Skeletal muscle satellite cell (primary cell): ENCODE measurements at regions not wholly inside any gene's neighbourhood (a gene's known extent, or its start where the extent isn't known, plus 50 kb on each side); places are given as distances from the start of the nearest gene placed in this dataset.
"Not testable (repeated sequence)": the region's sequence is repeated elsewhere in the genome, so short reads cannot be mapped to it uniquely, and the experiment has no call there.

Experiments
- H3K27me3 ChIP-seq: 2 replicates; pipeline ENCODE4 v1.7.0; 2013; ENCODE audit warnings: low read length; ENCODE audit not compliant: control insufficient read depth, insufficient read depth
- H3K36me3 ChIP-seq: 2 replicates; pipeline ENCODE4 v1.7.0; 2013; ENCODE audit warnings: mild to moderate bottlenecking, control low read depth, low read length; ENCODE audit not compliant: insufficient read depth
- H3K4me1 ChIP-seq: 2 replicates; pipeline ENCODE4 v1.7.0; 2013; ENCODE audit warnings: low read length; ENCODE audit not compliant: control insufficient read depth, insufficient read depth
- H3K4me2 ChIP-seq: 2 replicates; pipeline ENCODE4 v1.7.0; 2013; ENCODE audit warnings: mild to moderate bottlenecking, low read length
- H3K4me3 ChIP-seq: 2 replicates; pipeline ENCODE4 v1.7.0; 2013; ENCODE audit warnings: low read length
- H3K9ac ChIP-seq: 2 replicates; pipeline ENCODE4 v1.7.0; 2013; ENCODE audit warnings: mild to moderate bottlenecking, low read depth, low read length, moderate library complexity
- H3K9me3 ChIP-seq: replicated peaks from 2 replicates; pipeline ENCODE4 v1.7.0; 2013; ENCODE audit warnings: mild to moderate bottlenecking, control low read depth, low read length

- not testable (repeated sequence) for H3K4me1 ChIP-seq, H3K9ac ChIP-seq, H3K4me3 ChIP-seq, H3K27me3 ChIP-seq, H3K4me2 ChIP-seq, H3K9me3 ChIP-seq, H3K36me3 ChIP-seq
Measured at GRCh38 chr12:14032191-14032590, 50.8 kb upstream of the GRIN2B start.

- Histone ChIP-seq H3K4me3 (no peak overlapping the region), H3K9ac (no peak overlapping the region), H3K4me1 (no peaks in the 10 kb centered on the region), H3K4me2 (no peak overlapping the region), H3K27me3 (no peaks in the 10 kb centered on the region), H3K9me3 (no peaks in the 10 kb centered on the region), H3K36me3 (no peaks in the 10 kb centered on the region)
Measured at GRCh38 chr12:14043776-14044175, 62.4 kb upstream of the GRIN2B start.

GRCh38 chr12:14048941-14049545 lies 67.6 kb upstream of the GRIN2B start:
- no peaks in the 10 kb centered on the region for H3K9me3 ChIP-seq
- no peak overlapping the region for H3K4me2 ChIP-seq
- H3K4me1 ChIP-seq = no peaks in the 10 kb centered on the region
- no peak overlapping the region for H3K4me3 ChIP-seq
- no peaks in the 10 kb centered on the region for H3K36me3 ChIP-seq
- no peaks in the 10 kb centered on the region for H3K27me3 ChIP-seq
- H3K9ac ChIP-seq = no peak overlapping the region

GRCh38 chr12:14057895-14058294 lies 76.5 kb upstream of the GRIN2B start:
- Histone ChIP-seq H3K4me2 (no peak overlapping the region), H3K27me3 (no peaks in the 10 kb centered on the region), H3K9ac (no peak overlapping the region), H3K4me3 (no peak overlapping the region), H3K9me3 (no peaks in the 10 kb centered on the region), H3K36me3 (no peaks in the 10 kb centered on the region), H3K4me1 (no peaks in the 10 kb centered on the region)

GRCh38 chr12:14058717-14059116 lies 77.3 kb upstream of the GRIN2B start:
- Histone ChIP-seq H3K4me2 (no peak overlapping the region), H3K9ac (no peak overlapping the region), H3K4me3 (no peak overlapping the region), H3K27me3 (no peaks in the 10 kb centered on the region), H3K4me1 (no peaks in the 10 kb centered on the region), H3K36me3 (no peaks in the 10 kb centered on the region), H3K9me3 (no peaks in the 10 kb centered on the region)

GRCh38 chr12:14059548-14059947 lies 78.1 kb upstream of the GRIN2B start:
- H3K4me1 ChIP-seq = no peaks in the 10 kb centered on the region
- H3K27me3 ChIP-seq = no peaks in the 10 kb centered on the region
- no peaks in the 10 kb centered on the region for H3K36me3 ChIP-seq
- H3K9me3 ChIP-seq = no peaks in the 10 kb centered on the region
- no peak overlapping the region for H3K9ac ChIP-seq
- H3K4me2 ChIP-seq = no peak overlapping the region
- H3K4me3 ChIP-seq = no peak overlapping the region

- H3K4me1 ChIP-seq = no peaks in the 10 kb centered on the region
- no peak overlapping the region for H3K4me2 ChIP-seq
- no peaks in the 10 kb centered on the region for H3K36me3 ChIP-seq
- no peak overlapping the region for H3K9ac ChIP-seq
- no peaks in the 10 kb centered on the region for H3K27me3 ChIP-seq
- H3K4me3 ChIP-seq = no peak overlapping the region
- no peaks in the 10 kb centered on the region for H3K9me3 ChIP-seq
Measured at GRCh38 chr12:14065616-14066015, 84.2 kb upstream of the GRIN2B start.

- Histone ChIP-seq H3K27me3 (no peaks in the 10 kb centered on the region), H3K36me3 (no peaks in the 10 kb centered on the region), H3K9ac (no peak overlapping the region), H3K4me2 (no peak overlapping the region), H3K9me3 (no peaks in the 10 kb centered on the region), H3K4me1 (no peaks in the 10 kb centered on the region), H3K4me3 (no peak overlapping the region)
Measured at GRCh38 chr12:14066021-14066420, 84.6 kb upstream of the GRIN2B start.

- Histone ChIP-seq H3K4me3 (no peak overlapping the region), H3K27me3 (no peaks in the 10 kb centered on the region), H3K4me1 (no peaks in the 10 kb centered on the region), H3K4me2 (no peak overlapping the region), H3K9ac (no peak overlapping the region), H3K36me3 (no peaks in the 10 kb centered on the region), H3K9me3 (no peaks in the 10 kb centered on the region)
Measured at GRCh38 chr12:14068961-14069360, 87.6 kb upstream of the GRIN2B start.

- Histone ChIP-seq H3K36me3 (no peaks in the 10 kb centered on the region), H3K27me3 (no peaks in the 10 kb centered on the region), H3K4me1 (no peaks in the 10 kb centered on the region)
Measured at GRCh38 chr12:14071833-14072232, 90.4 kb upstream of the GRIN2B start.

GRCh38 chr12:14072987-14073386 lies 91.6 kb upstream of the GRIN2B start:
- H3K9me3 ChIP-seq = no peaks in the 10 kb centered on the region
- H3K4me3 ChIP-seq = no peak overlapping the region
- H3K4me2 ChIP-seq = no peak overlapping the region
- H3K27me3 ChIP-seq = no peaks in the 10 kb centered on the region
- H3K4me1 ChIP-seq = no peaks in the 10 kb centered on the region
- no peak overlapping the region for H3K9ac ChIP-seq
- no peaks in the 10 kb centered on the region for H3K36me3 ChIP-seq

More at GRCh38 chr12:14071833-14072232, 90.4 kb upstream of the GRIN2B start:
- Histone ChIP-seq H3K4me2 (no peak overlapping the region), H3K4me3 (no peak overlapping the region), H3K9ac (no peak overlapping the region), H3K9me3 (no peaks in the 10 kb centered on the region)

- Histone ChIP-seq H3K9ac (no peak overlapping the region), H3K4me2 (no peak overlapping the region), H3K9me3 (no peaks in the 10 kb centered on the region), H3K27me3 (no peaks in the 10 kb centered on the region), H3K4me3 (no peak overlapping the region), H3K36me3 (no peaks in the 10 kb centered on the region), H3K4me1 (no peaks in the 10 kb centered on the region)
Measured at GRCh38 chr12:14075797-14076393, 94.5 kb upstream of the GRIN2B start.
